ENCODE measurements at regions not wholly inside any gene's neighbourhood (a gene's known extent, or its start where the extent isn't known, plus 50 kb on each side); places are given as distances from the start of the nearest gene placed in this dataset.

- no peak for DNase-seq (ENCODE audit: low read depth)
Observed at GRCh38 chr10:8554574-8554973, 500.1 kb downstream of the GATA3 start.

- DNase-seq (ENCODE audit: low read depth): no peak
Observed at GRCh38 chr10:8556321-8556720, 501.8 kb downstream of the GATA3 start.

- no peak for DNase-seq (ENCODE audit: low read depth)
Observed at GRCh38 chr10:8563478-8563877, 509.0 kb downstream of the GATA3 start.

GRCh38 chr10:8566737-8567136 is 512.2 kb downstream of the GATA3 start:
- DNase-seq (ENCODE audit: low read depth): no peak

GRCh38 chr10:8568401-8568800 is 513.9 kb downstream of the GATA3 start:
- DNase-seq (ENCODE audit: low read depth): no peak

- no peak for DNase-seq (ENCODE audit: low read depth)
Observed at GRCh38 chr10:8575620-8576019, 521.1 kb downstream of the GATA3 start.

- DNase-seq (ENCODE audit: low read depth): no peak
Observed at GRCh38 chr10:8576281-8576680, 521.8 kb downstream of the GATA3 start.

GRCh38 chr10:8576911-8577310 is 522.4 kb downstream of the GATA3 start:
- DNase-seq (ENCODE audit: low read depth): no peak

GRCh38 chr10:8577686-8578085 is 523.2 kb downstream of the GATA3 start:
- DNase-seq (ENCODE audit: low read depth): no peak

- DNase-seq (ENCODE audit: low read depth): no peak
Observed at GRCh38 chr10:8581521-8582225, 527.2 kb downstream of the GATA3 start.

- DNase-seq (ENCODE audit: low read depth): no peak
Observed at GRCh38 chr10:8583096-8583495, 528.6 kb downstream of the GATA3 start.

- no peak for DNase-seq (ENCODE audit: low read depth)
Observed at GRCh38 chr10:8584666-8585065, 530.2 kb downstream of the GATA3 start.

GRCh38 chr10:8586504-8586903 is 532.0 kb downstream of the GATA3 start:
- peak; percentile 24 for DNase-seq (ENCODE audit: low read depth)

- no peak for DNase-seq (ENCODE audit: low read depth)
Observed at GRCh38 chr10:8588135-8588534, 533.6 kb downstream of the GATA3 start.

GRCh38 chr10:8590518-8590917 is 536.0 kb downstream of the GATA3 start:
- no peak for DNase-seq (ENCODE audit: low read depth)

- no peak for DNase-seq (ENCODE audit: low read depth)
Observed at GRCh38 chr10:8591640-8592039, 537.2 kb downstream of the GATA3 start.

GRCh38 chr10:8594176-8594575 is 539.7 kb downstream of the GATA3 start:
- DNase-seq (ENCODE audit: low read depth): no peak

- DNase-seq (ENCODE audit: low read depth): no peak
Observed at GRCh38 chr10:8594711-8595110, 540.2 kb downstream of the GATA3 start.

- no peak for DNase-seq (ENCODE audit: low read depth)
Observed at GRCh38 chr10:8595140-8595539, 540.7 kb downstream of the GATA3 start.

GRCh38 chr10:8596929-8597472 is 542.5 kb downstream of the GATA3 start:
- no peak for DNase-seq (ENCODE audit: low read depth)

- DNase-seq (ENCODE audit: low read depth): no peak
Observed at GRCh38 chr10:8600192-8600591, 545.7 kb downstream of the GATA3 start.

GRCh38 chr10:8602821-8603220 is 548.3 kb downstream of the GATA3 start:
- no peak for DNase-seq (ENCODE audit: low read depth)

- DNase-seq (ENCODE audit: low read depth): no peak
Observed at GRCh38 chr10:8614054-8614565, 559.6 kb downstream of the GATA3 start.

GRCh38 chr10:8615118-8615517 is 560.6 kb downstream of the GATA3 start:
- no peak for DNase-seq (ENCODE audit: low read depth)

Data from activated T-cell treated with anti-CD3 and anti-CD28 coated beads for 48 hours (primary cell).